ENCODE measurements at regions not wholly inside any gene's neighbourhood (a gene's known extent, or its start where the extent isn't known, plus 50 kb on each side); places are given as distances from the start of the nearest gene placed in this dataset.

DNA sequence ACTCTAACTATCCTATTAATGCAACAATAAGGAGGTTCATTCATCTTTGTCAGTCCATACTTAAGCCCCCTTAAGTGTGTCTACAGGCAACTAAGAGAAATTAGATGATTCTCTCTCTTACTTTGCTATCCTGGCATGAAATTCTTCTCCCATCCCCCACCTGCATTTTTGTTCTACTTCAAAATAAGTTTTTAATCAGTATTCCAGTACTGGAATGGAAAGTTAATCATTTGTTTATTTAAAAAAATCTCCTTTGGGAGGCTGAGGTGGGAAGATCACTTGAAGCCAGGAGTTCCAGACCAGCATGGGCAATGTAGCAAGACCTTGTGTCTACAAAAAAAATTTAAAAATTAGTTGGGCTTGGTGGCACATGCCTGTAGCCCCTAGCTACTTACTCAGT lies 222.1 kb downstream of the MZT1 start:
- H3K4me3 ChIP-seq (replicated peaks; ENCODE audit: low read depth, low read length): no peak overlapping the region
- no peak for DNase-seq (ENCODE audit: low read depth)
- TF ChIP-seq, protein P1, sequence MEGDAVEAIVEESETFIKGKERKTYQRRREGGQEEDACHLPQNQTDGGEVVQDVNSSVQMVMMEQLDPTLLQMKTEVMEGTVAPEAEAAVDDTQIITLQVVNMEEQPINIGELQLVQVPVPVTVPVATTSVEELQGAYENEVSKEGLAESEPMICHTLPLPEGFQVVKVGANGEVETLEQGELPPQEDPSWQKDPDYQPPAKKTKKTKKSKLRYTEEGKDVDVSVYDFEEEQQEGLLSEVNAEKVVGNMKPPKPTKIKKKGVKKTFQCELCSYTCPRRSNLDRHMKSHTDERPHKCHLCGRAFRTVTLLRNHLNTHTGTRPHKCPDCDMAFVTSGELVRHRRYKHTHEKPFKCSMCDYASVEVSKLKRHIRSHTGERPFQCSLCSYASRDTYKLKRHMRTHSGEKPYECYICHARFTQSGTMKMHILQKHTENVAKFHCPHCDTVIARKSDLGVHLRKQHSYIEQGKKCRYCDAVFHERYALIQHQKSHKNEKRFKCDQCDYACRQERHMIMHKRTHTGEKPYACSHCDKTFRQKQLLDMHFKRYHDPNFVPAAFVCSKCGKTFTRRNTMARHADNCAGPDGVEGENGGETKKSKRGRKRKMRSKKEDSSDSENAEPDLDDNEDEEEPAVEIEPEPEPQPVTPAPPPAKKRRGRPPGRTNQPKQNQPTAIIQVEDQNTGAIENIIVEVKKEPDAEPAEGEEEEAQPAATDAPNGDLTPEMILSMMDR (IDR thresholded peaks at IDR 0.05; ENCODE audit: low read length, missing control alignments): no peak

DNA sequence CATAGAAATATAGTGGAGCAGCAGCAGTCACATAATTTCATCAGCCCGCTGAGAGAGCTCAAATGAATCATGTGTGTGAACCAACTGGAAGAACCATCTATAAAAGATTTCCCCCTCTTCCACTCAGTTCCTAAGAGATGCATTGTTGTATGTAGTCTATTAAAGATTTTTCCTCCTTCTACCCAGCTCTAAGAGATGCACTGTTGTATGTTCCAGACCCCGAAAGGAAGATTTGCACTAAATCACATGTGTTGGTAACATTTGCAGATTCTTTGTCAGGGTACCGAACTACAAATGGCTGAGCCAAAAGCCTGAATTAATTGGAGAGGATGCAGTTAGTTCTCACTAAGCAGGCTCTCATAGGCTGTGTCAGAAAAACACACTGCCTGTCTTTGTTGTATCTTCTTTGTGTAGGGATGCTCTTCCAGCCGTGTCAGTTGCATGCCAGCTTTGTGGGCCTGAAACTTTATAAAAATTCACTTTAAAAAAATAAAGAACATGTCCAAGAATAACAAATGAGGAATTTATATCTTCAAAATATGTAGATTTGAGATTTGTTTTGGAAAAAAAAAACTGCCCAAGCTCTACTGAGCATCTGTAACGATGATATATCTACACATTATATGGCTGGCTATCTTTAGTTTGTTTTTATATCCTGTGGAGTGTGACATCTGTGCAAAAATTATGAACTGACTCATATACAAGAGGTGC lies 223.1 kb downstream of the MZT1 start:
- DNase-seq (ENCODE audit: low read depth): no peak
- TF ChIP-seq, protein P1 (IDR thresholded peaks at IDR 0.05; ENCODE audit: low read length, missing control alignments): no peak
- H3K4me3 ChIP-seq (replicated peaks; ENCODE audit: low read depth, low read length): no peak overlapping the region

DNA sequence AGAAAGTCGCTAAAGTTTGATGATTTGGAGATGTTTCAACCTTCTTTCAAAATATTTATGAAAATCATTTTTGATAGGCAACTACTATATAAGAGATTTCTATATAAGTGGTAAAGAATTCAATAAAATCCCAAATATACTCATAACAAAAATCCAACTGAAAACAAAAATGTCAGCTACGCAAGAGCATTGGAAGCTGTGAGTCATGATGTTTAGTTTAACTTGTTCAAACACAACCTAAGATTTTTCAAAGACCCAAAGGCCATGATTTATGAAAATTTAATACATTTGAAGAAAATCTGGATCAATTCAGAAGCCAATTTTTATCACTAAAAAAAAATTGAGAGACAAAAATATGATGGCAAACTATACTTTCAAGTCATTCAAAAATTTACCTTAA lies 226.6 kb downstream of the MZT1 start:
- H3K4me3 ChIP-seq (replicated peaks; ENCODE audit: low read depth, low read length): no peak overlapping the region
- DNase-seq (ENCODE audit: low read depth): no peak
- TF ChIP-seq, protein P1 (IDR thresholded peaks at IDR 0.05; ENCODE audit: low read length, missing control alignments): no peak

DNA sequence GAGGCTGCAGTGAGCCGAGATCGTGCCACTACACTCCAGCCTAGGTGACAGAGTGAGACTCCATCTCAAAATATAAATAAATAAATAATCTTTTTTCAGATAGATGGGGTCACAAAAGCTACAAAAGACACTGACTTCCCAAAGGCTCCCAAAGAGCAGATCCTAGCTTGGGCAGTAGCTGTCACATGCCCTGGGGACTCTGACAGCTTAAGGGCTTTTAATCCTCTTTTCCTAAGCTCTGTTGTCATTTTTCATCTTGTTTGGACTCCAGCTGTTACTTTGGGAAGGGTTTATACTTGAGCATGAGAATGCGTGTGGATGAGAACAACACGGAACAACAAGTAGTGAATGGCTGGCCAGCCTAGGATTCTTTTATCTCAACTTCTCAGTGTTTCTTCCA lies 231.7 kb downstream of the MZT1 start:
- no peak for DNase-seq (ENCODE audit: low read depth)
- H3K4me3 ChIP-seq (replicated peaks; ENCODE audit: low read depth, low read length): no peak overlapping the region
- TF ChIP-seq, protein P1 (IDR thresholded peaks at IDR 0.05; ENCODE audit: low read length, missing control alignments): no peak

DNA sequence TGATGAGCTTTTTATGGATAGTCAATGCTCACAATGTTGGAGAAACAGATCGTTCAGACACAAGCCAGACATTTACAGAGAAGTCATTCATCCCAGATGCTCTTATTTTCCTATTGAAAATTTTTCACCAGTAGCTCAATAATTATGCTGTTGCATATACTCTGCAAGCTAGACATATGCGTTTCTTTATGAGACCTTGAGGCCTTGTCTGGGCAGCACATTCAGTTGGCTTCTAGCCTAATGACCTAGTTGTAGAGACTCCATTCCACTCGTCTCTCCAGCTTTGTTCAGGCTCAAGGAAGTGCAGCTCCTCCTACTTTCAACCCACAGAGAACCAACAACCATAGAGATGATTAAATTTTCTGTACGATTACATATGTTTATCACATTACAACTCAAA lies 237.7 kb downstream of the MZT1 start:
- TF ChIP-seq, protein P1 (IDR thresholded peaks at IDR 0.05; ENCODE audit: low read length, missing control alignments): no peak
- H3K4me3 ChIP-seq (replicated peaks; ENCODE audit: low read depth, low read length): no peak overlapping the region
- DNase-seq (ENCODE audit: low read depth): no peak

DNA sequence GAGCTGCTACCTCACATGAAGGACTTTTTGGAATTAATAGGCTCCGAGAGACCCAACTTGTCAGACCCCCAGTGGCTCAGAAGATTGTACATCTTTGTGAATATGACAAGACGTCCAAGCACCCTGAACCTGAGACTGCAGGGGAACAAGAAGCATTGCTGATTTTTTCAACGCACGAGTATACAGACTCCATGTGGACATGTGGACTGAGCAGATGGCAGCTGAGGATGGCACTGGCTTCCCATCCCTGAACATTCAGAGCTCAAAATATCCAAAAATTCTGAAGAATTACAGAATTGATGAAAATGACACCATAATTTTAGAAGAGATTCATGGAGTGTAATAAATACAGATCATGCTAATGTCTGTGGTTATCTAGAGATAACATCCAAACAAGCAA lies 254.1 kb downstream of the MZT1 start:
- H3K4me3 ChIP-seq (replicated peaks; ENCODE audit: low read depth, low read length): no peak overlapping the region
- TF ChIP-seq, protein P1 (IDR thresholded peaks at IDR 0.05; ENCODE audit: low read length, missing control alignments): no peak
- no peak for DNase-seq (ENCODE audit: low read depth)

DNA sequence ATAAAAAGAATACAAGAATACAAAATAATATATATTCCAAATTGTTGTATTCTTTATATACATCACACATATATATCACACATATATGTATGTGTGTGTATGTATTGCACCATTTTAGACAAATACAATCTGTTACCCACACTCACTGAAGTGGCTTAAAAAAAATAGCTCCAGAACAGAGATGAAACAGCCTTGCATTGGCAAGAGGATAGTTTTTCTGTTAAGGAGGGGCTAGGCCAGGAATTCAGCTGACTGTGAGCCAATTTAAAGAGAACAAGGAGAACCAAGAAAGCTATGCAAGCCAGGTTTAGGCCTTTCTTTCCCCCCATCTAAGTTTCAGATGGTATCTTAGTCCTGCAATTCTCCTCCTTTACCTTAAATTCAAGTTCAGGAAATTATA lies 257.5 kb downstream of the MZT1 start:
- DNase-seq (ENCODE audit: low read depth): no peak
- TF ChIP-seq, protein P1 (IDR thresholded peaks at IDR 0.05; ENCODE audit: low read length, missing control alignments): no peak
- H3K4me3 ChIP-seq (replicated peaks; ENCODE audit: low read depth, low read length): no peak overlapping the region

Measured in fibroblast of pulmonary artery (primary cell).